GM19025 (cell line): ENCODE measurements at regions not wholly inside any gene's neighbourhood (a gene's known extent, or its start where the extent isn't known, plus 50 kb on each side); places are given as distances from the start of the nearest gene placed in this dataset.
"Not testable (repeated sequence)": the region's sequence is repeated elsewhere in the genome, so short reads cannot be mapped to it uniquely, and the experiment has no call there.

Experiments used
- ATAC-seq: cut with Tn5 transposase; IDR thresholded peaks from one replicate; pipeline ENCODE4 v1.9.1; 2021; ENCODE audit warnings: mild to moderate bottlenecking, low read depth, moderate library complexity; ENCODE audit not compliant: unreplicated experiment

DNA sequence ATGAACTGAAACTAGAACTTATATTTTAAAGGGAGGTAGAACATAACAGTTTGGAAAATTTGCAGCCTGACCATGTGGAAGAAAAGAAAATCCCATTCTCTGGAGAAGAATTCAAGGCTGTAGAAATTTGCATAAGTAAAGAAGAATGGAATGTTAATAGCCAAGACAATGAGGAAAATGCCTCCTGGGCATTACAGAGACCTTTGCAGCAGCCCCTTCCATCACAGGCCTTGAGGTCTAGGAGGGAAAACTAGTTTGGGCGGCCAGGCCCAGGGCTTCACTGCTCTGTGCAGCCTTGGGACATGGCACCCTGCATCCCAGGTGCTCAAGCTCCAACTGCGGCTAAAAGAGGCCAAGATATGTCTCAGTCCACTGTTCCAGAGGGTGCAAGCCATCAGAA, 1506.8 kb downstream of the PCDH18 start:
- no peak for ATAC-seq

DNA sequence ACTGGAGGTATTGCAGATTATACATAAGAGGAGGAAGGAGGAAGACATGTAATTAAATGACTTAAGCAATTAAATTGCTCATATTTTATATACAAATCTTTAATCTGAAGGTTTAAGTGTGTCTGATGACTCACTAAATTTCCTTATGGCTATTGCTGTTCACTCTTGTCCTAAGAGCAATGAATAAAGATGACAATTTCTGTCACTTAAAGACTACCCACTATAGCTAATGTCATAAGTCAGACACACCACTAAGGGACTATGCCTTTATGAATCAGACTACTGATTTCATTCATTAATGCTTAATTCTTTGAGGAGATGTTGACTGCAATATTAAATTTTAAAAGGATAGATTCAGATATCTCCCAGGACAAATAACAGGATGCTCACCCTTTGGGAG, 1514.7 kb downstream of the PCDH18 start:
- ATAC-seq: no peak

DNA sequence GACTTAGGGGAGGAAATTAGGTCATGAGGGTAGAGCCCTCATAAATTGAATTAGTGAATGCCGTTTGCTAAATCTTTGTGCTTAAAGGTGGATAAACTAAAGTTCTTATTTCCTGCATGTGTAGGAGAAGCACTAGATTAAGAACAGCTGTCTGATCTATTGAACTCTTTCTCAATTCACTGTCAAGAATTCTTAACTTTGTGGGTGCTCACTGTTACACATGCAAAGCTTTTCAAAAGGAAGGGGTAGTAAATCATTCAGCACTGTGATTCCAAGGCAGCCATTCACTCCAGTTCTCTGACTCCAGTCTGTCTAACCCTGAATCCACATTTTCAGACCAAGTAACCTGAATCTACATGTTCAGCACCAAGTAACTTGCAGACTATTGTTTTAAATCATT, 1520.1 kb downstream of the PCDH18 start:
- no peak for ATAC-seq

DNA sequence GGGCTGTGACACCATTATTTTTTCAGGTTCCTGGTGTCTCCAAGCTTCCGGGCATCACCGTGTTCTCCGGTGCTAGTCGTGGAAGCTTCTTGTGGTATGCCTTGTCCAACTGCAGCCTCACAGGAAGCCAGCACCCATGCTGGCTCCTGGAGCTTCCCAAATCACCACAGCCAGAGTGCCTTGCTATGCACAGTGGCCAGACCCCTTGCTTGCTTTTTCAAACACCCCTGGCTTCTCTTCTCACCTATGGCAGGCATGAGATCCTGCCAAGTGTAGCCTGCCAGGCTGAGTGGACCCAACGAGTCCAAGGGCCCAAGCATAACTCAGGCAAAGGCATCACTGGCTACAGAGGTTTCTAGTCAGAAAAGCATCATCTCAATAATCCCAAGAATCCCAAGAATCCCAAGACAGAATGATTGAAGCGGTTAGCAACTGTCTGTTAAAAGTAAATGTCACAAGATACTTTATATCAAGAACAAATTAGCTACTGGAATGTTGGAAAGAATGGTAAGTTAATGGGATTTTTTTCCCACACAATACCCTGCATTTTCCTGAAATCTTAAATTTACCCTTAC, 1522.9 kb downstream of the PCDH18 start:
- no peak for ATAC-seq

DNA sequence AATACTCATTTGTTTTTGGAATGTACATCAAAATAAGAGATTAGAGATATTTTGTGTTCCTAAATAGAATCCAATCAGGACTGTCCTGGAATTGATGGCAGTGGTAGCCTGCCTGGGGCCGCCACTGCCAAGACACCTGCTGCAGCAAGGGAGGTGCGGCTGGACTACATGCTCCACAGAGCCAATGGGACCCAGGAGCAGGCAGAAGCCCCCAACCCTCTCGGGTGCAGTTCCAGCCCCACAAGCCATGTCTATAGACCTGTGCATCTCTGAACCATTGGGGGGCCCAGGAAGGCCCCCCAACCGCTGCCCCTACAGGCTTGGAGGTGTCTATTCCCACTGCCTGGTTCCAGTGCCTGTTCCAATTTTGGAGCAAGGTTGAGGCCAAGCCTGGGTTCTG, 1524.3 kb downstream of the PCDH18 start:
- no peak for ATAC-seq

DNA sequence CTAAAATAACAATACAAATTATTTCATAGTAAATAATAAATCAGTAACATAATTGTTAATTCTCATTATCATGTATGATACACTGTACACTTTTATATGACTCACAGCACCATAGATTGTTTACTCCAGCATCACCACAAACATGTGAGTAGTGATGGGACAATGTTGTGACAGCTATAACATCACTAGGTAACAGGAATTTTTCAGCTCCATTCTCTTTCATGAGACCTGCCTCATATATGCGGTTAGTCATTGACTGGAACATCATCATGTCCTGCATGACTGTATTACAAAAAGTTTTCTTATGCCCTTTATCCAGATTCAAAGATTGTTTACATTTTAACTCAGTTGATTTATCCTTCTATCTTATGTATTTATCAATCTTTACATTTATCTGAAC, 1530.0 kb downstream of the PCDH18 start:
- ATAC-seq: no peak

DNA sequence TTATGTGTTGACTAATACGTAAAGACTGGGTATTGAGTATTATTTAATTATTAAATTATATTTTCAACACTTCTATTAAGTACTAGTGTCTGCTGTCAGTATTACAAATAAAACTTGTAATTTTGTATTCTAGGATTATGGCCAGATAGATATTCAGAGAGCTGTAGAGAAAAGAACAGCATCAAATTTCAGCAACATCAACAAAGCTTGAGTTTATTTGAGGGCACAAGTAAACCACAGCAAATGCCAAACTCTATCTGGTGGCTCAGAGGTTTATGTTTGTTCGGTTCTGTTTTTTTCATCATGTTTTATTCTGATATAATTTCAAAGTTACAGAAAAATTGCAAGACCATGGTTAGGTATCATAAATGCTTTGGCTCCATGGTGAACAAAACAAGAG, 1530.5 kb downstream of the PCDH18 start:
- no peak for ATAC-seq

DNA sequence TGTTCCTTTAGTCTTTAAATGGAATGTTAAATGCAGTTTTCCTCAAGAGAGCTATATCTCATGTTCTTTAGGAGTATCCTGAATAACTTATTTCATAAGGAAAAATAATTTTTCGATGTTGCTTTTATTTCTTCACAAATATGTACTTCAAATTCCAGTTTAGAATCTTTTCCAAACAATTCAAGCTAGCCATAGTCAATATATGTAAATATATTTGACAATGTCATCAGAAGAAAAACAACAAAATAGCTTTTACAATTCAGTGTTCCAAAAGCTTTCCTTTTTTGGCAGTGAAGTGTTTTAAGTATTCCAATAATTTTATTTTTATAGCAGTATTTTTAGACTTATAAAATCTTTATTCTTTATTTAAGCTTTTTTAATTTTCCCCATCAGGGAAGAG, 1532.0 kb downstream of the PCDH18 start:
- ATAC-seq: no peak

DNA sequence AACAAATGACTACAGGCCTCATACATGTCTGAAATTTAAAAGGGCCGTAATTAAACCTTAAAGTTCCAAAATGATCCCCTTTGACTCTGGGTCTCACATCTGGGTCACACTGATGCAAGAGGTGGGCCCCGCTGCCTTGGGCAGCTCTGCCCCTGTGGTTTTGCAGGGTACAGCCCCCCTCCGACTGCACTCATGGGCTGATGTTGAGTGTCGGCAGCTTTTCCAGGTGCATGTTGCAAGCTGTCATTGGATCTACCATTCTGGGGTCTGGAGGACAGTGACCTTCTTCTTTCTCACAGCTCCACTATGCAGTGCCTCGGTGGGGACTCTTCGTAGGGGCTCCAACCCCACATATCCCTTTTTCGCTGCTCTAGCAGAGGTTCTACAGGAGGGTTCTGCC, 1537.9 kb downstream of the PCDH18 start:
- no peak for ATAC-seq

DNA sequence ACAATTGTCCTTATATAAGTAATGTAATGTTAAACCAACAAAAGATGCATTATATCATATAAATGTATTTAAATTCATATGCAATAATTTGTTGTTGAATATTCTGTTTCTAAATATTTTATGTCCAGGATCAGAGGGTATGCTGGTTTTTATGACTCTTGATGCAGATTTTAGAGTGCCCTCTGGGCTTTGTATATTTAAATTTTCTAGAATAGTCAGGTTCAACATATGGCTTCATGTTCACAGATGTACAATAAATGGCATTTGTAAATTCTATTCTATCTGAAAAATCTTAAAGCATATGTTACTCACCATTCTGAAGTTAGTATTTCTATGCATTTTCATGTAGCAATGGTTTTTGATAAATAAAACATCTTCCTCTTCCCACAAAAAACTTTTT, 1555.4 kb downstream of the PCDH18 start:
- no peak for ATAC-seq

DNA sequence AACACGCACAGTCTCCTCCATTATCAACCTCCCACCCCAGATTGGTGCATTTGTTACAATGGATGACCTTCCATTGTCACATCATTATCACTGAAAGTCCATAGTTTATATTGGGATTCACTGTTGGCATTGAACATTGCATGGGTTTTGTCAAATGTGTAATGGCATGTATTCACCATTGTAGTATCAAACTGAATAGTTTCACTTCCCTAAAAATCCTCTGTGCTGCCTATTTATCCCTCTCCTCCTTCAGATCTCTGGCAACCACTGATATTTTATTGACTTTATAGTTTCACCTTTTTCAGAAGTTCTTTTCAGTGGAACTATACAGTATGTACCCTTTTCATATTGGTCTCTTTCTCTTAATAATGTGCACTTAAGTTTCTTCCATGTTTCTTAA, 1565.4 kb downstream of the PCDH18 start:
- ATAC-seq: no peak

DNA sequence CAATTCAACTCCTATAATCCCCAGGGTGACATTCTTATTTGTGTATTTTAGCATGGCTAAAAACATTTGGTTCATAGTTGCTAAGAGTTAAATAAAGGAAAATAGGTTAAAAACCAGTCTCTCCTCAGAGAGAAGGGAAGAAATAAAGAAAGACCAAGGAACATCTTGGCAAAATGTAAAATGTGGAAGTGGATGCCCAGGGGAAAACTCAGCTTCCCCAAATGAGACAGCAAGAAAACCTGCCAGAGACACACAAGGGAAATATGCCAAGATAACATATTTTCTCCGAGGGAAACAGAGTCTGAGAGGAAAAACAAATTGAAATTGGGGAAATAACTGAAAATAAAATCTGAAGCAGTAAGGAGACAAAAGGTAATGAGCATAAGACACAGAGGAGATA, 1569.3 kb downstream of the PCDH18 start:
- ATAC-seq: no peak

DNA sequence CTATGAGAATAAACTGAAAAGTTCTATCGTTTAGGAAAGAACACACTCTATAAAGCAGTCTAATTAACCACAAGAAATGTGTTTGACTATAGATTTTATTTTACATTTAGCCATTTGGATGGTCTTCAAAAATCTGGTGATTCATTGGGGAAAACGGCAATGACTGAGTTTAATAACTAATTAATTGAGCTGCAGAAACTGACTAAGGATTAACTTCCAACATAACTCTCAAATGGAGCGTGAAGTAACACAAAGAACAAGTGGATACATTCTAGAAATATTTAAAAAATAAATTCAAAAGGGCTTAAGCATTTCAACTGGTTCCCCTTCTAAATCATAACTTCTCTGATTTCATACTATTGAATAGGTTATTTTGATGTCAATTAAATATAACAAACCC, 1582.4 kb downstream of the PCDH18 start:
- no peak for ATAC-seq

DNA sequence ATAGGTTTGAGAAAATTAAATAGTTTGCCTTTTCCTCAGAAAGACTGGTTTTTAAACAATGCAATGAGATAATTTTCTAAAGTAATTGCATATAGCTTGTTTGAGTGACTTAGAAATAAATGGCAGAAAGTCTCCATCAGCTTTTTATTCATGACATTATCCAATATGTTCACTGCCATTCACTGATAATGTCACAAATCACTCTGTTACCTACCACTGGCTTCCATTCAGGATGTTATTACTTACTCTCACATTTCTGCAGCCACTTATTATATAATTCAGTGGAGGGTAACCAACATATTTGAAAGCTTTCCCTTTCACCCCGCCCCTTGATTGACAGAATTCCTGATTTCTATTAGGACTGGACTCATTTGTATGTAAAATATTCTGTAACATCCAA, 1583.5 kb downstream of the PCDH18 start:
- no peak for ATAC-seq

DNA sequence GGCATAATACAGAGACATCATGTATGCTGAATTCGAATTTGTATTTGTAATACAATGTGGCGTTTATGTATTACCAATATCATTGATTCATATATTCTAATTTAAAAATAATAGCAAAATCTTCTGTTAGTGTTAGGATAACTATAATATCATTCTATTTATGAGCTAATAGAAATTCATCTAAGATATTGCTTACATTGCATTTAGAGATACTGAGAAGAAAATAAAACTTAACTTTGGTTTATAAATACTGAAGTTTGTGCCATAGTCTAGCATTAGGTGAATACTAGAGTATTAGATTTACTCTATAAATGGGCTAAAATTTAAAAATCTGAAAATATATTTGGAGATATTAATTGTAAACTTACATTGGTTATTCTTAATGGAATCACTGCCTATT, 1590.6 kb downstream of the PCDH18 start:
- no peak for ATAC-seq

DNA sequence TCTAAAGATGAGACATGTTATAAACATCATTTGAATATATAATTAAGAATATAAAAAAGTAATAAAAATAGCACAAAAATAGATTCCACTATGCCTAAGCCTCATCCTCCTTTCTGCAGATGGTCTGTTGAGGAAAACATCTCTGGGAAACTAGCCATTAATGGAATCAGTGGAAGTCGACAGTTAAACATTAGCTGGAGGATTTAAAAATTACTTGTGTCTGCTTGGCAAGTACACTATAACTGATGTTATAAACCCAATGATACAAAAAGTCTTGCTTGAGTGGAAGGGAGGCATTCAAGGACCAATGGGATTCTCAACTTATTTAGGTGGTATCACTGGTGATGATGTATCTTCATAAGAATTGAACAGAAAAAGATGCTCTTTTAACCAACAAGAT, 1598.3 kb downstream of the PCDH18 start:
- ATAC-seq: no peak

DNA sequence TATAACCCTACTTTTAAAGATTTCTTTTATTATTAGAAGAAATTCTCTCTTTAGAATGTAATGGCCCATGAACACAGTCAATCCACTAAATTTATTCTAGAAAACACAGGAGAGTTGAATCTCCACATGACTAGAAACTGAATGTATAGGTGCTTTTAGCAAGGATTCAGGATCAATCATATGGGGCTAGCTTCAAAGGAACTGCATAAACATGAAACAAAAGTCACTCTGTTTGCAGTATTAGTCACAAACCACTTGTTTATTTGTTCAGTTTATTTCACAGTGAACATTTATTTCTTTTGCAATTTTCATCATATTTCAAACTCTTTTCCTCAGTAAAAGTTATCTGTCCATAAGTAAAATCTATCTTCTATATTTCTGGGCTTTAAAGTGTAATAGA, 1604.6 kb downstream of the PCDH18 start:
- ATAC-seq: no peak

DNA sequence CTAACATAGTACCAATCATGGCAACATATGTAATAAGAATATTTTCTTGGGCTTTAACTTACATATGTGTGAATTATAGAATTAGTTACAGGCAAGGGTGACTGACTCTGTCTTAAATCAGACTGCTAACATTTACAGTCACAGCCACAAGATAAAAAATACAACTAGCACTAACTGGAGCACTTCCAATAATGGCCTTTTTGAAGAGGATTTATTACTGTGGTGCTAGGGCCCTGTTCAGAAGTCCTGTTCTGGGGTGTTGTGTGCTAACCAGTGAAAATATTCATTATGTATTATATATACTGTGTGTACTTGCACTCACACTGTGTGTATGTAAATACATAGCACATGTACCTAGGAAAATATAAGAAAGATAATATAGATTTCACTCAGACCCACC, 1611.2 kb downstream of the PCDH18 start:
- no peak for ATAC-seq

DNA sequence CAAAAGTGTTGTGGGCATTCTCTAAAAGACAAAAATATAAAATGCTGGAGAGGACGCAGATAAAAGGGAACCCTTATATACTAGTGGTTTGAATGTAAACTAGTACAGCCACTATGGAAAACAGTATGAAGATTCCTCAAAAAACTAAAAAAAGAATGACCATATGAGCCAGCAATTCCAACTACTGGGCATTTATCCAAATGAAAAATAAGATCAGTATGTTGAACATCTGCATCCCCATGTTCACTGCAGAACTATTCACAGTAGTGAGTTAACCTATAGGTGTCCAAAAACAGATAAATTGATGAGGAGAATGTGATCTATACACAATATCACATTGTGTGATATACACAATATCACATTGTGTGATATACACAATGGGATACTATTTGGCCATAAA, 1615.3 kb downstream of the PCDH18 start:
- ATAC-seq: no peak

DNA sequence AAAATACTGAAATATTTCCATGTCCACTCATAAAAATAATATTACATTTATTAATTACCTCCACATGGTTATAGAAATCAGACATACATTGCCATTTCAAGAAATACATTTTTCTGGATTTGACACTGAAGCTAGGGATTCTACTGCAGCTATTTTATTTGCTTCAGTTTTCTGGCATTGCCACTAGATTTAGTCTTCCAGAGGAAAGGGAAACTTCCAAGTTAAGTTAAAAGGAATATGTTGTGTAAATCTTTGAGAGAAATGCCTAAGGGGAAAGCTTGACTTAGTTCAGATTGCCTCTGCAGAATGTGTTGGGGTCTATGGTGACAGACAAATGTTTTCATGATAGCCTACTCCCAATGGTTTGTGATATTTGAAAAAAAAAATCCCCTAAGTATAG, 1631.3 kb downstream of the PCDH18 start:
- ATAC-seq: no peak

DNA sequence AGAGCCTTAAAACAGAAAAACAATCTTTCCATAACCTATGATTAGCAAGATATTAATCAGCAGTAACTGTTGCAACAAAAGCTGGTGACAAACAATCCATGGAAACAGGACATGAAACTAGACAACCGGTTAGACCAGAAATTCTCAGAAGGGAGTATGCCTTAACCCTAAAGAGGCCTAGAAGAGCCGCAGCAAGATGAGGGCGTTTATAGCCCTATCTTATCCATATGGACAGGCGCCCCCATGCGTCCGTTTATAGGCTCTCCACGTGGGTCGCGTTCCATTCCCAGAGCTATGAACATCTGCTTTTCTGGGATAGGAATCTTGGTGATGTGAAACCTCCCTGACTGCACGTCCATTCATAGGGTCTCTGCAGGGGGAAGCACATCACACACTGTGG, 1662.7 kb upstream of the PABPC4L start:
- ATAC-seq: not testable (repeated sequence)

DNA sequence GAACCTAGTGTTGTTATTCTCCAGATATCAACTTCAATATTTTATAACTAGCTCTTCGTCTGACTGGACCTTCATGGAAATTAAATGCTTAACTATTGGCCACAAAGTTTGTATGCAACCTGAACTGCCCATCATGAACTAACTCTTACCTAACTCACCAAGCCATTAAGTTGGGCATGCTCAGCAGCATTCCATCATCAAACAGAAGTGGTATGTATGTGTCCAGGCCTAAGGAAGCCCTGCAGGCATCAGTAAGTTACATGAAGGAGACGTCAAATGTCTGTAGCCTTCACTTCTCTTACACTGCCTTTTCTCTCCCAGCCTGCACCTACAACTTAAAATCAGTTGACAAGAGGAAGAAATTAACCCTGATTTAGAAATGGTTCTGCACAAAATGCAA, 1639.2 kb upstream of the PABPC4L start:
- ATAC-seq: no peak

DNA sequence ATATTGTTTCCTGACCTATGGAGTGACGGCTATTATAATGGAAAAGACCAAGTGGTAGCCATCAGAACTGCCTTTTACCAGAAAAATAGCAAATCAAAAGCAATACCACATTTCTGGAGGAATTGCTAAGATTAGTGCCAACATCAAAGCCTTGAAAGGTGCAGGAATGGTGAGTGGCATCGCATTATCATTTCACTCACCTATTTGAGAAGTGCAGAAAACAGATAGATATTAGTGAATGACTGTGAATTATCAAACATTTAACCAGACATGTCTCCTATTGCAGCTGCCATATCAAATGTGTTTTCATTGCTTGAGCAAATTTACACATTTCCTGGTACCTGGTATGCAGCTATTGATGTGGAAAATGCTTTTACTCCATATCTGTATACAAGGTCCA, 1638.1 kb upstream of the PABPC4L start:
- ATAC-seq: no peak
